Thyroid gland (tissue), 4 donors: ENCODE measurements at regions not wholly inside any gene's neighbourhood (a gene's known extent, or its start where the extent isn't known, plus 50 kb on each side); places are given as distances from the start of the nearest gene placed in this dataset.
"Not testable (repeated sequence)": the region's sequence is repeated elsewhere in the genome, so short reads cannot be mapped to it uniquely, and the experiment has no call there.

Experiments
- DNase-seq, 2 donors: peaks; one replicate each; pipeline ENCODE4 v3.0.0-alpha.2; 2019
- H3K27ac ChIP-seq, 3 donors: fragments of 200-600 bp; sonication (generic); 1 replicate in 2 of 3; 2 replicates in 1 of 3; pipeline ENCODE4 v1.5.1; 2016 to 2019; ENCODE audit warnings: mild to moderate bottlenecking in 1 of 3, moderate library complexity in 1 of 3
- H3K27me3 ChIP-seq: fragments of 200-600 bp; sonication (generic); one replicate; pipeline ENCODE4 v1.5.1; 2019
- H3K36me3 ChIP-seq, 2 donors: fragments of 200-600 bp; sonication (generic); one replicate each; pipeline ENCODE4 v1.5.1; 2016 to 2019
- H3K4me1 ChIP-seq, 2 donors: fragments of 200-600 bp; sonication (generic); one replicate each; pipeline ENCODE4 v1.5.1; 2017 to 2019
- H3K4me3 ChIP-seq, 3 donors: fragments of 200-600 bp; sonication (generic); replicated peaks in 1 of 3; 1 replicate in 2 of 3; 2 replicates in 1 of 3; pipeline ENCODE4 v1.5.1; 2016; ENCODE audit warnings: mild to moderate bottlenecking in 1 of 3
- H3K9me3 ChIP-seq: fragments of 200-600 bp; sonication (generic); one replicate; pipeline ENCODE4 v1.5.1; 2017
- CTCF ChIP-seq, 6 experiments: fragments of 200-600 bp in 3 of 6; fragments of 450-650 bp in 3 of 6; sonication (generic) in 3 of 6; IDR thresholded peaks; one replicate each; pipeline ENCODE4 v1.5.1; 2016 to 2019; ENCODE audit warnings: antibody characterized with exemption in 6 of 6, mild to moderate bottlenecking in 2 of 6, inconsistent platforms in 1 of 6, moderate library complexity in 1 of 6
- POLR2A ChIP-seq, 2 donors: fragments of 450-650 bp; IDR thresholded peaks; one replicate each; pipeline ENCODE4 v1.6.1; 2017; ENCODE audit warnings: antibody characterized with exemption in 2 of 2, mild to moderate bottlenecking in 2 of 2, moderate library complexity in 1 of 2
- WGBS, 2 donors: methylation state at CpG; one replicate each; pipeline ENCODE4 v1.1.5; 2017; 5-methylcytosine and 5-hydroxymethylcytosine counted together
- intact Hi-C: fragments of 100-400 bp; cut with DNase I; formaldehyde crosslinking; loops from one replicate; pipeline ENCODE4 v1.15.1; 2023

GRCh38 chr2:105660489-105660888, 84.2 kb upstream of the NCK2 start:
- no peak for TF ChIP-seq CTCF (IDR thresholded peaks at IDR 0.05)
- TF ChIP-seq POLR2A (IDR thresholded peaks at IDR 0.05): no peak
- Histone ChIP-seq H3K4me3 (no peak overlapping the region), H3K36me3 (no peaks in the 10 kb centered on the region), H3K4me1 (peaks cover 0 to 2% of the 10 kb centered on the region in 2 donors), H3K27ac (no peak overlapping the region), H3K27me3 (no peaks in the 10 kb centered on the region), H3K9me3 (no peaks in the 10 kb centered on the region)
- WGBS, 2 donors: 95 to 97% methylated on average over 4 of the region's 4 CpGs
- no peak for DNase-seq
- intact Hi-C loops: no loop called here

GRCh38 chr2:105655723-105656606, 88.7 kb upstream of the NCK2 start:
- H3K36me3 ChIP-seq, H3K4me1 ChIP-seq, H3K27ac ChIP-seq, intact Hi-C loops, H3K9me3 ChIP-seq, H3K27me3 ChIP-seq, DNase-seq, H3K4me3 ChIP-seq: not testable (repeated sequence)
- 96 to 98% methylated on average over 4 of the region's 4 CpGs for WGBS, 2 donors

DNA sequence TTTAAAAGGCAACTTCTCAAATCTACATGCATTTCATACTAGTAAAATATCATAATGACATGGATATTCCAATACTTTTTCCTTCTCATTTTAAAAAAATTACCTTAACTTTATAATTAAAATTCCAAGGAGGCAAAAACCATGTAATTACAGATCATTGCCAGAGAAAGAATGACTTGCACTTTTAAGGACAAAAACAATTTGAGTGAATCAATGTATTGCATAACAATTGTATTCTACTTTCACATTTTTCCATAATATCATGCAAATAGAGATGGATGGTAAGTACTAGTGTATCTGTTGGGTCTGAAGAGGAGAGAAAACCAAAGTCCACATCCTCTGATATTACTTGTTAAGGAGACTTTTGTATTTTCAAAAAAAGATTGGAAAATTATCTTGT, 89.5 kb upstream of the NCK2 start:
- H3K4me3 ChIP-seq: no peak overlapping the region
- TF ChIP-seq CTCF (IDR thresholded peaks at IDR 0.05) (no peak), POLR2A (IDR thresholded peaks at IDR 0.05) (no peak)
- peaks cover 0 to 5% of the 10 kb centered on the region in 2 donors for H3K4me1 ChIP-seq
- H3K27me3 ChIP-seq: no peaks in the 10 kb centered on the region
- no peak overlapping the region for H3K27ac ChIP-seq
- no peak for DNase-seq
- intact Hi-C loops: no loop called here
- no peaks in the 10 kb centered on the region for H3K9me3 ChIP-seq
- no peaks in the 10 kb centered on the region for H3K36me3 ChIP-seq

- Histone ChIP-seq H3K27me3 (no peaks in the 10 kb centered on the region), H3K9me3 (no peaks in the 10 kb centered on the region), H3K27ac (no peak overlapping the region), H3K36me3 (no peaks in the 10 kb centered on the region), H3K4me3 (no peak overlapping the region), H3K4me1 (peaks cover 0 to 5% of the 10 kb centered on the region in 2 donors)
- DNase-seq: no peak
- WGBS, 2 donors: 71 to 91% methylated on average over 2 of the region's 2 CpGs
- TF ChIP-seq CTCF (IDR thresholded peaks at IDR 0.05): no peak
- no peak for TF ChIP-seq POLR2A (IDR thresholded peaks at IDR 0.05)
- intact Hi-C loops: no loop called here
Measured at GRCh38 chr2:105654474-105655004, 90.2 kb upstream of the NCK2 start.

- H3K36me3 ChIP-seq: no peaks in the 10 kb centered on the region
- intact Hi-C loops: no loop called here
- H3K27me3 ChIP-seq: no peaks in the 10 kb centered on the region
- no peak for TF ChIP-seq CTCF (IDR thresholded peaks at IDR 0.05)
- no peak for TF ChIP-seq POLR2A (IDR thresholded peaks at IDR 0.05)
- no peak overlapping the region for H3K27ac ChIP-seq
- no peaks in the 10 kb centered on the region for H3K9me3 ChIP-seq
- DNase-seq: no peak
- no peak overlapping the region for H3K4me3 ChIP-seq
- H3K4me1 ChIP-seq: peaks cover 0 to 5% of the 10 kb centered on the region in 2 donors
Measured at GRCh38 chr2:105653302-105653701, 91.4 kb upstream of the NCK2 start.
